ENCODE measurements at regions not wholly inside any gene's neighbourhood (a gene's known extent, or its start where the extent isn't known, plus 50 kb on each side); places are given as distances from the start of the nearest gene placed in this dataset.

DNA sequence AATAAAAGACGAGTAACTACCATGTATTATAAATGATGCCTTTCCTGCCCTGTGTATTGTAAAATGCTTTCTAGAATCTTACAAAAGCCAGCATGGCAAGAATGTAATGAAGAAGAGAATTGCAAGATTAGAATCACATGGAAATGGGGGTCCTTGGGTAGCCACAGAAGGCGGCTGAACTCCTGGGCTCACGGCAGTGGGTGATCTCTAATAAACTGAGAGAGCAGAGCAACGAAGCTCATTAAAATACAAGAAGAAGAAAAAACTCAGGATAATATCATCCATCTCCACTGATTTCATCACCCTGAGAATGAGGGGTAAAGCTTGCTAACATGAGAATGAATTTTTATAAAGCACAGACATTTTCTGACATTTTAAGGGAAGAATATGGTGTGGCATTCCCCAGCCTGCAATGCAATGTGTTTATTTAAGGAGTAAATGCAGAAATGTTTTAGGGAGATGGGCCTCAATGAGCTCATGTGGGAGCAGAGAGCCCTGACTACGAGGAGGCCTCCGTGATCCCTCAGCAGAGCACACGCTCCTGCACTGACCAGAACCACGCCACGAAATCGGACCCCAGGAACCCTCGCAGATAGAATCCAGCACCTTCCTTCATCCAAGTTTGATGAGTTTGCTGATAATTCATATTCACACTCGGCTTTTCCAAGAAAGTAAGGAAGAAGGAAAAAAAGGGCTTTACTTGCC is 92.7 kb upstream of the PFKP start:
- Mint-ChIP-seq H3K27me3 (ENCODE audit: low read depth) (no peaks in the 10 kb centered on the region), H3K36me3 (ENCODE audit: insufficient read depth in 1 of 3, low read depth in 3 of 3) (no peaks in the 10 kb centered on the region), H3K4me1 (peaks cover 13 to 15% of the 10 kb centered on the region in 2 experiments), H3K27ac (no peak overlapping the region), H3K4me3 (no peak overlapping the region), H3K9me3 (no peaks in the 10 kb centered on the region; a peak in 1 of 5 replicates)
- Histone ChIP-seq H4K5ac (ENCODE audit: insufficient read length, low read depth, low read length) (no peak overlapping the region), H3K27me3 (ENCODE audit: insufficient read depth, low read length) (no peaks in the 10 kb centered on the region), H2BK120ac (ENCODE audit: low read depth, low read length, poor library complexity, severe bottlenecking) (no peak overlapping the region), H4K20me1 (ENCODE audit: control insufficient read depth, insufficient read depth, insufficient read length) (no peaks in the 10 kb centered on the region), H3K14ac (ENCODE audit: insufficient read depth, low read length) (no peak overlapping the region), H3K79me1 (ENCODE audit: insufficient read depth, low read depth, low read length, poor library complexity, severe bottlenecking) (no peaks in the 10 kb centered on the region), H2BK12ac (ENCODE audit: insufficient read length, low read depth, low read length) (no peak overlapping the region), H3K27ac (ENCODE audit: insufficient read length, low read depth, low read length) (no peak overlapping the region), H2BK5ac (ENCODE audit: insufficient read length, low read length) (no peak overlapping the region), H3K18ac (ENCODE audit: insufficient read length, low read depth, low read length) (no peak overlapping the region), H3K23me2 (ENCODE audit: insufficient read length, low read depth, low read length, poor library complexity, severe bottlenecking) (no peaks in the 10 kb centered on the region), H3K9me3 (ENCODE audit: control insufficient read depth, low read depth, low read length) (no peaks in the 10 kb centered on the region), H3K4me2 (ENCODE audit: insufficient read depth, insufficient read length, low read length) (no peak overlapping the region), H4K91ac (ENCODE audit: insufficient read length, low read depth, low read length) (no peak overlapping the region), H2AFZ (ENCODE audit: low read length) (no peak overlapping the region), H2BK20ac (ENCODE audit: low read depth, low read length, poor library complexity, severe bottlenecking) (no peak overlapping the region), H3K23ac (ENCODE audit: insufficient read length, low read depth, low read length) (no peak overlapping the region), H2AK5ac (ENCODE audit: insufficient read length, low read length) (no peak overlapping the region), H3K4me1 (ENCODE audit: insufficient read depth, low read length) (peaks cover 3% of the 10 kb centered on the region; the same call in 1 of the 2 replicates), H3K4ac (ENCODE audit: low read depth, low read length) (no peak overlapping the region), H2BK15ac (ENCODE audit: low read depth, low read length) (no peak overlapping the region), H3K79me2 (ENCODE audit: insufficient read depth, low read length) (no peaks in the 10 kb centered on the region), H3K9ac (ENCODE audit: extremely low read depth, insufficient read length, low read length) (no peak overlapping the region), H3K56ac (ENCODE audit: insufficient read length, low read depth, low read length) (no peak overlapping the region), H3T11ph (ENCODE audit: low read length) (no peak overlapping the region), H4K8ac (replicated peaks; ENCODE audit: insufficient read length, low read depth, low read length) (no peak overlapping the region)
- no peak for DNase-seq
- TF ChIP-seq, protein P1, sequence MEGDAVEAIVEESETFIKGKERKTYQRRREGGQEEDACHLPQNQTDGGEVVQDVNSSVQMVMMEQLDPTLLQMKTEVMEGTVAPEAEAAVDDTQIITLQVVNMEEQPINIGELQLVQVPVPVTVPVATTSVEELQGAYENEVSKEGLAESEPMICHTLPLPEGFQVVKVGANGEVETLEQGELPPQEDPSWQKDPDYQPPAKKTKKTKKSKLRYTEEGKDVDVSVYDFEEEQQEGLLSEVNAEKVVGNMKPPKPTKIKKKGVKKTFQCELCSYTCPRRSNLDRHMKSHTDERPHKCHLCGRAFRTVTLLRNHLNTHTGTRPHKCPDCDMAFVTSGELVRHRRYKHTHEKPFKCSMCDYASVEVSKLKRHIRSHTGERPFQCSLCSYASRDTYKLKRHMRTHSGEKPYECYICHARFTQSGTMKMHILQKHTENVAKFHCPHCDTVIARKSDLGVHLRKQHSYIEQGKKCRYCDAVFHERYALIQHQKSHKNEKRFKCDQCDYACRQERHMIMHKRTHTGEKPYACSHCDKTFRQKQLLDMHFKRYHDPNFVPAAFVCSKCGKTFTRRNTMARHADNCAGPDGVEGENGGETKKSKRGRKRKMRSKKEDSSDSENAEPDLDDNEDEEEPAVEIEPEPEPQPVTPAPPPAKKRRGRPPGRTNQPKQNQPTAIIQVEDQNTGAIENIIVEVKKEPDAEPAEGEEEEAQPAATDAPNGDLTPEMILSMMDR (conservative IDR thresholded peaks at IDR 0.05): no peak
- no CpG with 5 or more reads among the region's 12 CpGs for WGBS (ENCODE audit: extremely low coverage, insufficient read length, low lambda C conversion rate)
